HG02798 (cell line): ENCODE measurements at regions not wholly inside any gene's neighbourhood (a gene's known extent, or its start where the extent isn't known, plus 50 kb on each side); places are given as distances from the start of the nearest gene placed in this dataset.

Experiments
- ATAC-seq: cut with Tn5 transposase; IDR thresholded peaks from one replicate; pipeline ENCODE4 v1.9.1; 2021; ENCODE audit warnings: mild to moderate bottlenecking; ENCODE audit not compliant: unreplicated experiment, poor library complexity

GRCh38 chr4:79044141-79044659, 105.0 kb upstream of the PAQR3 start:
- no peak for ATAC-seq

- no peak for ATAC-seq
Measured at GRCh38 chr4:79043138-79043537, 103.9 kb upstream of the PAQR3 start.

- no peak for ATAC-seq
Measured at GRCh38 chr4:79042079-79042674, 102.9 kb upstream of the PAQR3 start.

DNA sequence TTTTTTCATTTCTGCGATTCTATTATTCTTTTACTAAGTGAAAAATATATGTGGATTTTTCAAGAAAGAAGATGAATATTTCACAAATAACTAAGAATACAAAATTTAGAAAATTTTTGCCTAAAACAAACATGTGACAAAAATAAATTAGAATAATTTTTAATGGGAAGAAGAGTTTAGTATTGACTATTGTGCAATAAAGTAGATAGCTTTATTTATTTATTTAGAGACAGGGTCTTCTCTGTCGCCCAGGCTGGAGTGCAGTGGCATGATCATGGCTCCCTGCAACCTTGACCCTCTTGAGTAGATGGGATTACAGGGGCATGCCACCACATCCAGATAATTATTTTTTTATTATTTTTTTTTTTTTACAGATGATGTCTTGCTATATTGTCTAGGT, 95.3 kb upstream of the PAQR3 start:
- ATAC-seq = no peak

DNA sequence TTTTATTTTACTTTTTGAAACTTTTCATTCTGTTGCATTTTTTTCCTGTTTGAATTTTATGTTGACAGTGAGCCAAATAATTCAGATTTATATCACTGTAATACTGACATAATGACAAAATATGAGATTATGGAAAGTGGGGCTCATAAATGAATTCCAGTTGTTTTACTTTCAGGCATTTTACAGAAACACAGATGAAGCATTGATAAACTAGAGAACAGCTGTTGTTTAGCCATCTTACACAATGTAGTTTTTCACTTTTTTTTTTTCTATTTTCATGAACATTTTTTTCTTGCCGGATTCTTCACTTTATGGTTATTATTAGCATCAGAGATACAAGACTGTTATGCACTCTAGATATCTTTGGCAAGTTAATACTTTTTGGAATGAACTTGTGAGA, 91.7 kb upstream of the PAQR3 start:
- ATAC-seq = no peak

DNA sequence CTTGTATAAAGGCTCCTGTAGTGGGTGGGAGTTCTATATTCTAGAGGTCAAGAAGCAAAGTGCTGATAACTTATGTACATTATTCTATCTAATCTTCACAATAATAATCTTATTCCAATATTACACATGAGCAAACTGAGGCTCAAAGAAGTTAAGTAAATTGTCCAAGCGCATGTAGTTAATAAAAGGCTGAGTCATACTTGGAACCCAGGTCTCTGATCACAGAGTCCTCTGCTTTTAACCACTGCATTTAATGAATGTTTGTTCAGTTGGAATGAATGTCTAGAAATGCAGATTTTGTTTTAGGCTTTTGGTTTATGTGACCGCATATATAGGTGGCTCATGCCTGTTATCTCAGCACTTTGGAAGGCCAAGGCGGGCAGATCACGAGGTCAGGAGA, 88.4 kb upstream of the PAQR3 start:
- no peak for ATAC-seq

- ATAC-seq = no peak
Measured at GRCh38 chr4:79025170-79025569, 85.9 kb upstream of the PAQR3 start.

DNA sequence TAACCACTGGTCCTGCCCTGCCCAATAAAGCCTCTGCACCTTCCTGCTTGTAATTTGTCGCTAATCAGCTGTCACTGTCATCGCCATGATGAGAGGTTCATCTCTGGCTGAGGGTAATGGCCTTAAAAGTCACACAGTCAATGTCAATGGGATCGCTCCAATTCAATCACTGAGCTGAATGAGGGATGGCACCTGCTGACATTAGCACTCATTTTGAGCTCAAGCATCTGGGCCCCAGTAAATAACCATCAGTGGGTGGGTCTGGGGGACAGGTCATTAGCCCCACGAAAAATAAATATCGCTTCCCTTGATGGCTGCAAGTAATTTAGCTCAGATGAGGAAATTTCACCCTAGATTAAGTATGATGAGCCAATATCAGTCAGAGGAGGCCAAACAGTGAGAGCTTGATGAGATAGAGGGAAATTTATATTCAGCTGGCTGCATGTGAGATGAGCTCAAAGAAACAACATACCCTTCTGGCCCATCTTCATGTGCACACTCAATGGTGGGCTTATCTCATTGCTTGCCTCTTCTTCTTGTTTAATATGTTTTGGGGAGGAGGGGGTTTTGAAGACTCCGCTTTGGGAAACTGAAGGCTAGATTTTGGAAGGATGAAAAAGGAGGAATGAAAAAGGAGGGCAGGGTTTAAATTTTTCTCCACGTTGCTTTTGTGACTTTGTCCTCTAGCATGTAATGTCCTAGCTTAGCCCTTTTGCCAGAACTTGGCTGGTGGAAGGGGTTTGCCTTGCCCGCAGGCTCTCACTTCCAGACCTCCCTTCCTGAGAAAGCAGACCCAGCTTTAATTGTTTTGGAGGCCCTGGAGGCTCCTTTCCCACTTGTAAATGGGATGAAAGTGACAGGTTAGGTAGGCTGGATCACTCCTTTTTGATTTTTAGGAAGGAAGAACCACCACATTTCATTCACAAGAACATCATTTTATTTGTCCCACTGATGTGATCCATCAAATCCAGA, 84.8 kb upstream of the PAQR3 start:
- ATAC-seq = no peak

DNA sequence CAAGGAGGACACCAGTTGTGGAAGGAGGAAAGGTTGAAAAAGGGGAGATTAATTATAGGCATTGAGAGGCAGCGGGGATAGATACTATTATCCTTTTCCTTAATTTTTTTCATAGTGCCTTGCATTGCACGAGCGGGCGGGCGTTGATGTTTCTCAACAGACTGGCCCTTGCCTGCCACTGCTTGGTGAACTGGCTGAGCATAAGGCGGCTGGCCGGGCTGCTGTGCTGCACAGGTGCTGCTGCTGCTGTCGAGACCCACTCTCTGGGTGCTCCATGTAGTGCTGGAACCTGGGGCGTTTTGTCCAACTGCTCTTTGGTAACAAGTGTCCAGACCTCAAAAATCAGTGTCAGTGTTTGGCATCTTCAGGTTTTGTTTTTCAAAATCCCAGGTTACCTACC, 83.3 kb upstream of the PAQR3 start:
- ATAC-seq = no peak

DNA sequence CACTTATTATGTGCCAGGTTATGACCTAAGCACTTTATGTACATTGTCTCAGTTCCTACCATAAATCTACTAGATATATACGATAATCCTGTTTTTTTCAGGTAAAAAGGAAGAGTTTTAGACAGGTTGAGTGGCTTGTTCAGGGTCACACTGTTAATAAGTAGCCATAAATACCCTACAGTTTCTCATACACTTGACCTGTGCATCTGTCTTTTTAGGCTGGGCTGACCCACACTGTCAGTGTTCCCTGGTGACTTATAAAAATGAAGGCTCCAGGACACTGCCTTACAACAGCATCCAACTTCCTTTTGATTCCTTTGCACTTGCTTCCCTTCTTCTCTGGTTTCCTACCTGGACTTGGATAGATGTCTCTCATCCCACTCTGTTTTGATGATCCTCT, 78.2 kb upstream of the PAQR3 start:
- ATAC-seq = no peak

GRCh38 chr4:79016878-79017277, 77.6 kb upstream of the PAQR3 start:
- ATAC-seq = no peak

DNA sequence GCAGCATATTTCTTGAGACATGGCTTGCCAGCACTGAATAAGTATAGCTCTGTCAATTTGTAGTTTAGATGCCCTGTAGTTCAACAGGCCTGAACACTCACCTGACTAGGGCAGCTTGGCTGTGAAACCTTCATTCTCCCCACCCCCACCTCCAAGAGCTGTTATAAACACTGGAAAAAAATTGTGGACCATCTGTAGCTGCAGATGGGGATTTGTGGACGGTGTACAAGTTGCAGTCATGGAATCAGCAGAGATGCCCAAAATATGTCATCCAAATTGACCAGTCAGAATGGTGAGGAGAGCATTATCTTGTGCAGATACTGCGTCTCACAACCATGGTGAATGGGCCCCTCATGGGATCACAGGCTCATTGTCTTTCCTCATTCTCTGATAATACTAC, 76.2 kb upstream of the PAQR3 start:
- ATAC-seq = no peak

GRCh38 chr4:79014230-79014629, 75.0 kb upstream of the PAQR3 start:
- no peak for ATAC-seq

DNA sequence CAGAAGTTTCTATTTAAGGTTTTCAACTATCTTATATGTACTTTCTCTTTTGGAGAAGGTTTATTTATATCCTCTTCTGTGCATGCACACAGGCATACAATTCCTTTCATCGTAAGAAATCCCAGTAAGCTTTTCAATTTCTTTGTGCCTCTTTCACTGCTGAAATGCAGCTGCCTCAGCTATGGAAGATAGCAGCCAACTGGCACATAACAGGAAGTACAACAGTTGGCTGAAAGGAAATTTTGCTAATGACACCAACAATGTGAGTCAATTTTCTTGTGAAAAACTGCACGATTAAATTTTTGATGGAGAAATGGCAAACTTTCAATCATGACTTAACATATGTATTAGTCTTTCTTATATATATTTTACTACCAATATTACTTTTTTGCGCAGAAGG, 74.5 kb upstream of the PAQR3 start:
- no peak for ATAC-seq

DNA sequence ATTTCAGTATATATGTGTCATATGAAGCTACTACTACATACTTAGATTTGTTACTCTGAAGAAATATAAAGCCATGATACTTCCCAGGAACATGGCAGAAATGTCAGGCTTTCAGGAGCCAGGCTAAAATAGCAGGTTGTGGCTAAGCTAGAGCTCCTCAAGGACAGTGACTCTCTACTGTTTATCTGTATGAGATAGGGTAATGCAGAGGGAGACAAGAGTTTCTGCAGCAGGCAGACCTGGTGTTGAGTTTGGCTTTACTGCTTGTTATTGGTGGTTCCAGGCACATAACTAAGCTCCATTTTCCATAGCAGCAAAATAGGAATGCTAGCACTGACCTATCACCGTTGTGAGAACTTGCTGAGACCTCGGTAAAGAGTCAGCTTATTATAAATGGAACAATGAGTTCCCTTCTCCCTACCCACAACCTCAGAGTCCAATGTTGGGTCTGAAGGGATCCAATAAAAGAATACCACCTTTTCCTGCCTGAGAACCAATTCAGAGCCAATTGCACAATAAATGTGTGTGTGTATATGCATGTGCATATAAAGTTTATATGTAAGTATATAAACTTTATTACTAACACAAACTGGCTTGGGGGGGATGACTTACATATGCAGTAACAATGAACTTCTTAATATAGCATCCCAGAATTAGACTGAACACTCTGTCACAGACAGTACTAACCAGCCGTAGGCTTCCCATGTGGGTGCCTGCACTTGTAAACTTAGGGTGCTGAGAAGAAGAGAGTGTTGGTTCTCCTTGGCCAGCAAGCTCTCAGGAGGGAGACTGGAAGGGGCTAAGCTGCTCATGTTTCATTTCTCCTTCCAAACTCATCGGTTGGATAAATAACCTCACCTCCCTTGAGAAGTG, 51.9 kb upstream of the PAQR3 start:
- no peak for ATAC-seq

GRCh38 chr4:78989697-78990270, 50.5 kb upstream of the PAQR3 start:
- no peak for ATAC-seq
